ENCODE measurements at regions not wholly inside any gene's neighbourhood (a gene's known extent, or its start where the extent isn't known, plus 50 kb on each side); places are given as distances from the start of the nearest gene placed in this dataset.
"Not testable (repeated sequence)": the region's sequence is repeated elsewhere in the genome, so short reads cannot be mapped to it uniquely, and the experiment has no call there.

GRCh38 chr13:97774391-97775100, 178.9 kb upstream of the IPO5 start:
- CTCF ChIA-PET; H3K9me3 ChIP-seq (ENCODE audit: control insufficient read depth, insufficient read depth, low read length); H3K4me3 ChIP-seq (ENCODE audit: low read depth, low read length); H3K27ac ChIP-seq (ENCODE audit: low read depth, low read length); POLR2A ChIA-PET; H3K27me3 ChIP-seq (ENCODE audit: control insufficient read depth, insufficient read depth, low read length); DNase-seq (ENCODE audit: low read depth, low spot score): not testable (repeated sequence)

- no peak for TF ChIP-seq CTCF (IDR thresholded peaks at IDR 0.05; ENCODE audit: low read depth, low read length)
- ChIA-PET CTCF (interaction anchor here (3.0 kb wide), 1 partner anchor 20 kb away, joined by 7 read pairs; no protein-coding TSS in a partner anchor), POLR2A (no interaction called here)
- H3K9me3 ChIP-seq (ENCODE audit: control insufficient read depth, insufficient read depth, low read length), result no peaks in the 10 kb centered on the region
- no peak overlapping the region for H3K27ac ChIP-seq (ENCODE audit: low read depth, low read length)
- H3K27me3 ChIP-seq (ENCODE audit: control insufficient read depth, insufficient read depth, low read length), result no peaks in the 10 kb centered on the region
- no peak overlapping the region for H3K4me3 ChIP-seq (ENCODE audit: low read depth, low read length)
- DNase-seq (ENCODE audit: low read depth, low spot score), result no peak
Measured at GRCh38 chr13:97780486-97780885, 173.0 kb upstream of the IPO5 start.

- no peak for DNase-seq (ENCODE audit: low read depth, low spot score)
- ChIA-PET POLR2A (no interaction called here), CTCF (interaction anchor here (3.0 kb wide), 1 partner anchor 18 kb away, joined by 7 read pairs; no protein-coding TSS in a partner anchor)
Measured at GRCh38 chr13:97781891-97782305, 171.6 kb upstream of the IPO5 start.

GRCh38 chr13:97786510-97786909, 167.0 kb upstream of the IPO5 start:
- ChIA-PET CTCF (interaction anchor here (0.6 to 2.6 kb wide), 2 partner anchors 13 to 103 kb away, joined by 3 to 10 read pairs; no protein-coding TSS in a partner anchor), POLR2A (no interaction called here)
- TF ChIP-seq CTCF (IDR thresholded peaks at IDR 0.05; ENCODE audit: low read depth, low read length), result no peak
- H3K4me3 ChIP-seq (ENCODE audit: low read depth, low read length), result no peak overlapping the region
- DNase-seq (ENCODE audit: low read depth, low spot score), result no peak
- H3K27ac ChIP-seq (ENCODE audit: low read depth, low read length), result no peak overlapping the region
- no peaks in the 10 kb centered on the region for H3K27me3 ChIP-seq (ENCODE audit: control insufficient read depth, insufficient read depth, low read length)
- H3K9me3 ChIP-seq (ENCODE audit: control insufficient read depth, insufficient read depth, low read length), result no peaks in the 10 kb centered on the region

More at GRCh38 chr13:97781891-97782305, 171.6 kb upstream of the IPO5 start:
- H3K27me3 ChIP-seq (ENCODE audit: control insufficient read depth, insufficient read depth, low read length), result no peaks in the 10 kb centered on the region
- H3K4me3 ChIP-seq (ENCODE audit: low read depth, low read length), result no peak overlapping the region
- H3K9me3 ChIP-seq (ENCODE audit: control insufficient read depth, insufficient read depth, low read length), result no peaks in the 10 kb centered on the region
- no peak overlapping the region for H3K27ac ChIP-seq (ENCODE audit: low read depth, low read length)
- TF ChIP-seq CTCF (IDR thresholded peaks at IDR 0.05; ENCODE audit: low read depth, low read length), result no peak

GRCh38 chr13:97797553-97797952, 155.9 kb upstream of the IPO5 start:
- ChIA-PET POLR2A (no interaction called here), CTCF (interaction anchor here (5.0 kb wide), 1 partner anchor 780 kb away, joined by 41 read pairs; no protein-coding TSS in a partner anchor)
- H3K27ac ChIP-seq (ENCODE audit: low read depth, low read length), result no peak overlapping the region
- peaks cover 3% of the 10 kb centered on the region for H3K27me3 ChIP-seq (ENCODE audit: control insufficient read depth, insufficient read depth, low read length)
- no peak overlapping the region for H3K4me3 ChIP-seq (ENCODE audit: low read depth, low read length)
- no peak for DNase-seq (ENCODE audit: low read depth, low spot score)
- H3K9me3 ChIP-seq (ENCODE audit: control insufficient read depth, insufficient read depth, low read length), result peaks cover 4% of the 10 kb centered on the region; the same call in 1 of the 2 replicates
- TF ChIP-seq CTCF (IDR thresholded peaks at IDR 0.05; ENCODE audit: low read depth, low read length), result no peak

Data from AG04450 (cell line).